GM19239 (cell line): ENCODE measurements at regions not wholly inside any gene's neighbourhood (a gene's known extent, or its start where the extent isn't known, plus 50 kb on each side); places are given as distances from the start of the nearest gene placed in this dataset.
"Not testable (repeated sequence)": the region's sequence is repeated elsewhere in the genome, so short reads cannot be mapped to it uniquely, and the experiment has no call there.

ENCODE experiments used
- DNase-seq: peaks from one replicate; pipeline ENCODE4 v3.0.0; 2011; ENCODE audit warnings: low spot score; ENCODE audit not compliant: insufficient read length
- FAIRE-seq: peaks from 2 replicates; lab custom pipeline; 2011; peaks lifted over from hg19 to GRCh38; lab: Jason Lieb, UNC

DNA sequence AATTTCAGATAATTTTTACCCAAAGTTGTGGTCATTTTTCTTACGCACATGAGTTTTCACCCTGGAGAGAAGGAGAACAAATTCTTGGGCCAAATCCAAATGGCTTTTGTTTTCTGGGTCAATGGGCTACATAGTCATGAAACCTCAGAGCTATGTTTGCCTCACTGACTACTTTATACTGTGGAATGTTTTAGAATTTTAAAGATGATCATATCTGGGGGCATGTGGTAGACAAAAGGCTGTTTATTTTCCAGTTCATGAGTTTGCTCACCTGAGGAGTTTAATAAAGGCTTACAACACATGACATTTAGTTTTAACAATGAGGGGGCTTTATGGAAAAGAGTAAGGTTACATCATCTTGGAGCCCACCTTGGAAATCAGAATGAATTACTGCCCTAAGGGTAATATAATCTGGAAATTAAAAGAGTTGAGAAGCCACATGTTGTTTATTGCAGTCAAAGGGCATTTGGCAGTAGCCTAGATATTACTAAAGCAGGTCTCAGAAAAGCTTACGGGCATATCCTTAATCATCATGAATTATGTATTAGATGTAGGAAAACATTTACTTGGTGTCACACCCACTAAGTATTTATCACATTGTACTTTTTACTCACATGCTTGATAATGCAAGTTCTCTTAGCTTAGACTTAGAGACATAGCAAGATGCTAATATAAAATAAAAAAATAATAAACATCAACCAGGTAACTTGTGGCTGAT, 466.1 kb downstream of the EDEM1 start:
- FAIRE-seq = no peak
- DNase-seq = no peak

- FAIRE-seq (no peak), DNase-seq (no peak)
Measured at GRCh38 chr3:5657106-5657505, 469.6 kb downstream of the EDEM1 start.

- no peak for DNase-seq
- FAIRE-seq = no peak
Measured at GRCh38 chr3:5663601-5664000, 476.1 kb downstream of the EDEM1 start.

DNA sequence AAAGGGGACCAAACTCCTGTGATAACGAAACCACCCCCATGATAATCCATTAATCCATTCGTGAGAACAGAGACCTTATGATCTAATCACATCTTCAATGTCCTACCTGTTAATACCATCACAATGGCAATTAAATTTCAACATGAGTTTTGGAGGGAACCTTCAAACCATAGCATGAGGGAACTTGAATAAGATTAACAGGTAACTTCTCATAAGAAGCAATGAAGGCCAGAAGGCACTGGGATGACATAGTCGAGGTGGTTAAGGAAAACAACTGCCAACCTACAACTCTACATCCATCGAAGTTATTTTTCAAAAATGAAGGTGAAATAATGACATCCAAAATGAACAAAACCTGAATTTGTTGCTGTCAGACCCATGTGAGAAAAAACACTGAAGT, 478.9 kb downstream of the EDEM1 start:
- no peak for FAIRE-seq
- DNase-seq = no peak

DNA sequence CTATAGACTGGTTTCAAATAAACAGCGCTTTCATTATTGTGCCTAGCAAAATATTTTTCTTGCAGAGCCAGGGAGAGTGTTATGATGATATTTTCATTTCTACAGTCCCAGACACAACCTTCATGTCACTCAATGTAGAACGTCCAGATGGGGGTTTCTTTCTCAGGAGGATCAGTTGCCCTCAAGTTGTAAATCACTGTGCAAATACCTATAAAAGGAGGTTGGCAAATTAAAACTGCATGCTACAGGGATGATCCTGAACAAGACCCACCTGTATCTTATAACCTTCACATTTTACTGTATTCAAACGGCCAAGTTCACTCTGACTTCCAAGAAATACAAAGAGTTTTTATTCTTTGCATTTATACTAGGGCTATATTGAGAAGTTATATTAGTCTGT, 486.0 kb downstream of the EDEM1 start:
- FAIRE-seq = no peak

GRCh38 chr3:5675319-5675718, 487.8 kb downstream of the EDEM1 start:
- no peak for FAIRE-seq
- DNase-seq = no peak

More for the DNA sequence above, 486.0 kb downstream of the EDEM1 start:
- DNase-seq = no peak

GRCh38 chr3:5677555-5677954, 490.0 kb downstream of the EDEM1 start:
- DNase-seq (no peak), FAIRE-seq (no peak)

- no peak for FAIRE-seq
- DNase-seq = no peak
Measured at GRCh38 chr3:5678248-5678647, 490.7 kb downstream of the EDEM1 start.

GRCh38 chr3:5678844-5679243, 491.3 kb downstream of the EDEM1 start:
- FAIRE-seq (no peak), DNase-seq (no peak)

DNA sequence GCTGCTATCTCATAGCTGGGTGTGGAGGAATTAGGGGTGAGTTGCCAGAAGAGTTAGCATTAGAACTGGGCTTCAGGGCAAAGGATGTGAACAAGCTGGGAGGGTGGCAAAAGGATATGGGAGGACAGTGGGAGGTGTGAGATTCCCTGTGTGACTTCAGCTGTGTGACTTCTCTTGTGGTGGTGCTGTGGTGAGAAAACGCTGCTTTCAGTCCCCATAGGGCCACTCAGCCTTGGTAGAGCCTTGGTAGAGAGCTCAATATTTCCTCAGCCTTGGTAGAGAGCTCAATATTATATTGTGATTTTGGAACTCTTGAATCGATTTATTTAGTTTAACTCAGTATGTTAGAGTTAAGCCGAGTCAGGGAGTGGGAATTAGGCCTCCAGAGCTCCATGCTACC, 499.7 kb downstream of the EDEM1 start:
- FAIRE-seq (no peak), DNase-seq (no peak)

GRCh38 chr3:5690490-5690889, 503.0 kb downstream of the EDEM1 start:
- no peak for DNase-seq
- no peak for FAIRE-seq

- no peak for DNase-seq
Measured at GRCh38 chr3:5690904-5691532, 503.5 kb downstream of the EDEM1 start.

GRCh38 chr3:5692446-5692845, 504.9 kb downstream of the EDEM1 start:
- no peak for DNase-seq
- FAIRE-seq = no peak

More at GRCh38 chr3:5690904-5691532, 503.5 kb downstream of the EDEM1 start:
- no peak for FAIRE-seq

DNA sequence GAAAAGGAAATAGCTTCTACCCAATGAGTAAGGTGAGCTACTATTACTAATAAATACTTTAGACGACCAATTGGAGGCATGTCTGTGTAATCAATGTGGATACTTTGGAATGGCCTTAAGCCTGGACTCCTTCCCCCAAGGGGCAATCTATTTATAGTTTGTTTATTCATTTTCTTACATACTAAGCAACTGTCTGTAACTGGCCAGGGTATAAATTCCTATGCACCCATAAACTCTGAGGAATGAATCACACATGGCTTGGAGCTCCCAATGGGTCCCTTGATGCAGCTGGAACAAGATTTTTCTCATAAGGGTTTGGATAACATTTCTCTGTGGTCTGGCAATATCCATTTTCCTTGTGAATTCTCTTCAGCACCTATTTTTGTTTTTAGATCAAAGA, 506.8 kb downstream of the EDEM1 start:
- no peak for FAIRE-seq

DNA sequence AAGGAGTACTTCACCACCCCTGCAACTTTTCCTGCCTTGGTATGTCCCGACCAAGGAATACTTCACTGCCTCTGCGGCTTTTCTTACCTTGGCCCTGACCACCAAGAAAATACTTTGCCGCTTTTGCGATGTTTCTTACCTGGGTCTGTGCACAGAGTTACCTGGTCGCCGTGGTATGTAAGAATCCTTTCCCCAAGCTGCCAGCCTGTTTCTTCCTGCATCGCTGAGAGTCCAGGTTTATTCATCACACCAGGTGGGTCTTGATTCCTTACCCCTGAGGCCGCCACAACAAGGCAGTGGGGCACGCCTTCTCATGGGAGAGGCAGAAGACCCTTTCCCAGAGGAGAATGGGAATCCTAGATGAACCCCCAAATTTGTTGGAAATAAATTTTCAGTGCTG, 511.3 kb downstream of the EDEM1 start:
- FAIRE-seq = no peak
- no peak for DNase-seq

More for the DNA sequence above, 506.8 kb downstream of the EDEM1 start:
- DNase-seq = no peak

DNA sequence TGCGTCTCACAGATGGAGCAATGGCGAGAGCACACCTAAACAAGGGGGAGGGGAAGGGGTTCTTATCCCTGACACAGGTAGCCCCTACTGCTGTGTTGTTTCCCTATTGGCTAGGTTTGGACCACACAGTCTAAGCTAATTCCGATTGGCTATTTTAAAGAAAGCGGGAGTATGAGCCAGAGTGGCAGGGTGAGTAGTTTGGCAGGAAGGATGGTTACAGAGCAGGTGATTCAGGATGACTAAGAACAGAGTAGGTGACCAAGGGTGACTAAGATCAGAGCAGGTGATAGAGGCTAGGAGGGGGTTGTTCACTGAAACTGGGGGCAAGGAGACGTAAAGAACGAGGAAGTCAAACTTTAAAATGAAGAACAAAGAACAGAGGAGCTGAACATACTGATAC, 511.8 kb downstream of the EDEM1 start:
- DNase-seq (no peak), FAIRE-seq (no peak)

- no peak for DNase-seq
- no peak for FAIRE-seq
Measured at GRCh38 chr3:5699811-5700210, 512.3 kb downstream of the EDEM1 start.

DNA sequence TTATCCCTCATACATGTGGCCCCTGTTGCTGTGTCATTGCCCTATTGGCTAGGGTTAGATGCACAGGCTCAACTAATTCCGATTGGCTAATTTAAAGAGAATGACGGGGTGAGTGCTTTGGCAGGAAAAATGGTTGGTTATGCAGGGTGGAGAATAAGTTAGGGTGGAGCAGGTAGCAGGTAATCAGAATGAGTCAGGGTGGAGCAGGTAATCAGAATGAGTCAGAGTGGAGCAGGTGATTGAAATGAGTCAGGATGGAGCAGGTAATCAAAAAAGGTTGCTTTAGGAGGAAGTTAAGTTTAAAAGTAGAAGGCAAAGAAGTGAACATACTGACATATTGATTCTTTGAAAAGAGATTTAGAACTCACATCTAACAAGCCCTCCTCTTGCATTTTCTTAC, 513.5 kb downstream of the EDEM1 start:
- not testable (repeated sequence) for FAIRE-seq, DNase-seq

DNA sequence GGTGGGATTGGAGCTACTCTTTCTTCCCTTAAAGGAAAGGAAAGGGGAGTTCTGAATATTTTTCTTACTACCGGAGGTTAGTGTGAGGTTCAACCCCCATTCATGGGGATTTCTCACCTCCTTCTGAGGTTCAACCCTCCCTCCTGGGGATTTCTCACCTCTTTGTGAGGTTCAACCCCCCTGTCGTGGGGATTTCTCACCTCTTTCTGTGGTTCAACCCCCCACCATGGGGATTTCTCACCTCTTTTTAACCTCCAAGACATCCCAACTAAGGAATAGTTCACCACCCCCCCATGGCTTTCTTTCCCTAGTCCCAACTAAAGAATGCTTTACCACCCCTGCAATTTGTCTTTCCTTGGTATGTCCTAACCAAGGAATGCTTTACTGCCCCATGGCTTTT, 520.3 kb downstream of the EDEM1 start:
- no peak for FAIRE-seq
- DNase-seq = no peak

DNA sequence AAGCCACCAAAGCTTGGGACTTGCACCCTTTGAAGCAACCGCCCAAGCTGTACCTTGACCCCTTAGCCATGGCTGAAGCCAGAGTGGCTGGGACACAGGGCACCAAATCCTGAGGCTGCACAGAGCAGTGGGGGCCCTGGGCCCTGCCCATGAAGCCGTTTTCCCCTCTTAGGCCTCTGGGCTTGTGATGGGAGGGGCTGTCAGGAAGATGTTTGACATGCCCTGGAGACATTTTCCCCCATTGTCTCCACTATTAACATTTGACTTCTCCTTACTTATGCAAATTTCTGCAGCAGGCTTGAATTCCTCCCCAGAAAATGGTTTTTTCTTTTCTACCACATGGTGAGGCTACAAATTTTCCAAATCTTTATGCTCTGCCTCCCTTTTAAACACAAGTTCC, 522.2 kb downstream of the EDEM1 start:
- no peak for DNase-seq
- FAIRE-seq = no peak

- FAIRE-seq = no peak
- no peak for DNase-seq
Measured at GRCh38 chr3:5710718-5711117, 523.2 kb downstream of the EDEM1 start.

DNA sequence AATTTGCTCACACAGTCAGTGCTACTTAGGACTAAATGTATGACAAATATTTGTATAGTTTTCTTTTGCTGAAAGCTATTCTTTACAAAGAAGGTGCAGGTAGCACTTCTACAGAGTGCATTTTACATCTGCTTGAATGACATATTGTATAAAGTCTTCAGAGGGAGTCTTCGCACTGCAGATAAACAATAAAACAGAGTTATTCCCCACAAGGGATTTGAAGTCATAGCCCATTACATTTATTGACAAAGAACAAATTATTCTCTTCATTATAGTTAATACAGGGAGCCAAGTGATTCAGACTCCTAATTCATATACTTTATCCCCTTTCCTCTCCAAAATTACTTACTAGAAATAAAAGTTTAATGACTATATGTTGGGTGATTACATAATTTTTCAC, 529.7 kb downstream of the EDEM1 start:
- FAIRE-seq (no peak), DNase-seq (no peak)
